SHP77 treated with DMSO at 0.1 percent for 48 hours (cell line): ENCODE measurements at regions not wholly inside any gene's neighbourhood (a gene's known extent, or its start where the extent isn't known, plus 50 kb on each side); places are given as distances from the start of the nearest gene placed in this dataset.

Source experiments
- DNase-seq: peaks from one replicate; lab custom pipeline; 2025; lab: John Stamatoyannopoulos, UW

- DNase-seq, result no peak
Measured at GRCh38 chr9:17894501-17895160, 315.8 kb downstream of the SH3GL2 start.

GRCh38 chr9:17900606-17901005, 321.7 kb downstream of the SH3GL2 start:
- DNase-seq, result no peak

GRCh38 chr9:17905366-17905765, 326.5 kb downstream of the SH3GL2 start:
- DNase-seq, result no peak

- no peak for DNase-seq
Measured at GRCh38 chr9:17905781-17906175, 326.9 kb downstream of the SH3GL2 start.

- no peak for DNase-seq
Measured at GRCh38 chr9:17906176-17906840, 327.4 kb downstream of the SH3GL2 start.

- no peak for DNase-seq
Measured at GRCh38 chr9:17906841-17907778, 328.2 kb downstream of the SH3GL2 start.

GRCh38 chr9:17907779-17908508, 329.1 kb downstream of the SH3GL2 start:
- no peak for DNase-seq

GRCh38 chr9:17926246-17926645, 347.4 kb downstream of the SH3GL2 start:
- no peak for DNase-seq

- no peak for DNase-seq
Measured at GRCh38 chr9:17927616-17928015, 348.8 kb downstream of the SH3GL2 start.

GRCh38 chr9:17928228-17928627, 349.4 kb downstream of the SH3GL2 start:
- no peak for DNase-seq

- DNase-seq, result no peak
Measured at GRCh38 chr9:17928768-17929167, 349.9 kb downstream of the SH3GL2 start.

- no peak for DNase-seq
Measured at GRCh38 chr9:17929506-17929905, 350.6 kb downstream of the SH3GL2 start.

GRCh38 chr9:17930071-17930470, 351.2 kb downstream of the SH3GL2 start:
- no peak for DNase-seq

- DNase-seq, result no peak
Measured at GRCh38 chr9:17936365-17936764, 357.5 kb downstream of the SH3GL2 start.

GRCh38 chr9:17938035-17938655, 359.3 kb downstream of the SH3GL2 start:
- no peak for DNase-seq

GRCh38 chr9:17942498-17942897, 363.6 kb downstream of the SH3GL2 start:
- no peak for DNase-seq

GRCh38 chr9:17955409-17955808, 376.5 kb downstream of the SH3GL2 start:
- DNase-seq, result no peak

- no peak for DNase-seq
Measured at GRCh38 chr9:17958363-17958762, 379.5 kb downstream of the SH3GL2 start.

- no peak for DNase-seq
Measured at GRCh38 chr9:17962747-17963146, 383.9 kb downstream of the SH3GL2 start.

GRCh38 chr9:17963498-17963897, 384.6 kb downstream of the SH3GL2 start:
- no peak for DNase-seq

GRCh38 chr9:17967731-17968130, 388.9 kb downstream of the SH3GL2 start:
- no peak for DNase-seq

- DNase-seq, result no peak
Measured at GRCh38 chr9:17969232-17969631, 390.4 kb downstream of the SH3GL2 start.
